ENCODE measurements at regions not wholly inside any gene's neighbourhood (a gene's known extent, or its start where the extent isn't known, plus 50 kb on each side); places are given as distances from the start of the nearest gene placed in this dataset.

DNA sequence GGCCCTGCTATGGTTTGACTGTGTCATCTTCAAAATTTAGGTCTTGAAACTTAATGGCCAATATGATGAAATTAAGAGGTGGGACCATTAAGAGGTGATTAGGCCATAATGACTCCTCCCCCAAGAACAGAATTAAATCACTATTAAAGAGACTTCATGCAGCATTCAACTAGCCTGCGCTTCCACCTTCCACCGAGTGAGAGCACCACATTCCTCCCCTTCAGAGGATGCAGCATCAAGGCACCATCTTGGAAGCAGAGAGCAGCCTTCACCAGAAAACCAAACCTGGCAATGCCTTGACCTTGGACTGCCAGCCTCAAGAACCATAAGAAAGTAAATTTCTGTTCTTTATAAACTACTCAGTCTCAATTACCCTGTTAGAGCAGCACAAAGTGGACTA is 371.1 kb upstream of the NFE2L3 start:
- TF ChIP-seq CTCF (IDR thresholded peaks at IDR 0.05) (no peak), POLR2A (IDR thresholded peaks at IDR 0.05) (no peak)

Data from breast epithelium (tissue), 3 donors.